GM19452 (cell line): ENCODE measurements at regions not wholly inside any gene's neighbourhood (a gene's known extent, or its start where the extent isn't known, plus 50 kb on each side); places are given as distances from the start of the nearest gene placed in this dataset.

Experiments used
- ATAC-seq: cut with Tn5 transposase; IDR thresholded peaks from one replicate; pipeline ENCODE4 v1.9.1; 2021; ENCODE audit not compliant: unreplicated experiment

- ATAC-seq, result no peak
These were observed 361.9 kb downstream of the CYRIA start for GRCh38 chr2:16303761-16304160.

GRCh38 chr2:16303273-16303577 lies 362.4 kb downstream of the CYRIA start:
- no peak for ATAC-seq

DNA sequence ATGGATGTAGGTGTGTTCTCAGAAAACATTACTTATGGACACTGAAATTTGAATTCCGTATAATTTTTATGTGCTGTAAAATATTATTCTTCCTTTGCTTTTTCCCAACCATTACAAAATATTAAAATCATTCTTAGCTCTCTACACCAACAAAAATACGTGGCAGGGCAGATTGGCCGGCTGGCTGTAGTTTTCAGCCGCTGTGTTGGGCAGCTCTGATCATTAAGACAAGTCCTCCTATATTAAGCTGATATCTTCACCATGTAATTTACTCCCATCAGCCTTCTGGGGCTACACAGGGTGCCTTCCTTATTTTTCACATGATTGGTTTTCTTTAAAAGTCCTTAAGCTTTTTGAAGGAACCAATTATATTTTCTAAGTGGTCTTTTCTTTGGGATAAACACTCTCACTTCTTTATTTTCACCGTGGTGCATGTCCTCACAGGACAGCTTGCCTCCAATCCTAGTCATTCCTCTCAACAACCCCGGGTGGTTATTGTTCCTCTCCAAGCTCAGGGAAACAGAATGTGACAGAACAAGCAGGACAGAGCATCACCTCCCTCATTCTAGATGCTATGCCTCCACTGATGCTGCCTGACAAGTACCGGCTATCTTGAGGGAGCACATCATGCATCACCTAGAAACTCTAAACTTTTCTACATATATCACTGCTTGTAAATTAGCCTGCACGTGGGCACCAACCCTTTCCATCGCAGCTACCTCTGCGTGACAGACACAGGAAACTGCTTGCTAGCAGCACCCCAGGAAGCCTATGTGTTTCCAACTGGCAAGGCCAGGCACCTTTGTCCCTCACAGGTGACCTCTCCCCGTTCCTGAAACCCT lies 362.3 kb downstream of the MYCN start:
- ATAC-seq, result no peak

DNA sequence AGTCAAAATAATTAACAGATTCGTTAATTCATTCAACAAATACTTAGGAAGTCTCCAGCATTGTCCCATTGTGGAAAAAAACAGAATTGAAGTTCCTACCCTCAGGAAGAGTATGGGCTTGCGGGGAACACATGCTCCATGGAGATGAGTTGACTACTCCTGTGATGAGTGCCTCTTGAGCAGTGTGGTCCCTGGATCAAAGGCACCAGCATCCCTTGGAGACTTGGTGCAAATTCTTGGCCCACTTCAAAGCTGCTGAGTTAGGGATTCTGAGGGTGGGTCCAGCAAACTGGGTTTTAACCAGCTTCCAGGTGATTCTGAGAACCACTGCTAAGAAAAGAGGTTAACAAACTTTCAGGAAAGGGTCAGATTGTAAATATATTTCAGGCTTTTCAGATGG lies 361.6 kb downstream of the MYCN start:
- ATAC-seq, result no peak

GRCh38 chr2:16298866-16299265 lies 358.5 kb downstream of the MYCN start:
- no peak for ATAC-seq

- ATAC-seq, result no peak
These were observed 356.2 kb downstream of the MYCN start for GRCh38 chr2:16296331-16297250.

- no peak for ATAC-seq
These were observed 355.6 kb downstream of the MYCN start for GRCh38 chr2:16296038-16296290.

DNA sequence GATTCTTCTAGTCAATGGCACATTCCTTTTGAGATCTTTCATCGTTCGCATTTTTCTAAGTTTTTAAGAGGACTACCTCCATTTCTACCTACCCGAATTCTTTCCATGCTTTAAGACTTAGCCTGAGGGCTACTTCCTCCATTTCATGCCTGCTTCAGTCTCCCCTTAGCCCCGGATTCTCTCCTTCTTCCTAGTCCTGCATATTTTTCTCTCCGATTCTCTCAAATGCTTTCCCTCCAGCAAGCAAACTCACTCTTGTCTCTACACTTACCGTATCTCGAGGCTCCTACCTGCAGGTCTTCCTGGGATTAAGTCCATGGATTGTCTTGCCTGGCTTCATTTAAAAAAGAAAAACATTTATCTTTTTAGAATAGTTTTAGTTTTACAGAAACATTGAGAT lies 354.4 kb downstream of the MYCN start:
- ATAC-seq, result no peak

- no peak for ATAC-seq
These were observed 353.5 kb downstream of the MYCN start for GRCh38 chr2:16293871-16294270.

DNA sequence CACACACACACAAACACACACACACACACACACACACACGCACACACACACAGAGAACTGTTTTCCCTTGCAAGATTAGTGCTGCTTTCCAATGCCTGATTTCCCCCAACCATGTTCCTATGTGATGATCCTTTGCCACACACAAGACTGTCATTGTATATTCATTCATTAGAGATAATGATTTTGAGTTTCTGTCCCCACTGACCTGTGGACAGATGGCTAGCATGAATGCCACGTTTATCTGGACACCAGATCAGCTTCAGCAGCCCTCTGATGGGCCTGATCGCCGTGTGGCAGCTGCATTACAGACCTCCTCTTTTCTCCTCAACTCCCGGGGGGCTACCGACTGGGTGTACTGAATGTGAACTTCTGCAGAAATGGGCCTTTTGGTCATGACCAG lies 353.0 kb downstream of the MYCN start:
- ATAC-seq, result no peak

GRCh38 chr2:16291731-16292550 lies 351.6 kb downstream of the MYCN start:
- no peak for ATAC-seq

- ATAC-seq, result no peak
These were observed 350.9 kb downstream of the MYCN start for GRCh38 chr2:16291226-16291625.

GRCh38 chr2:16290311-16291020 lies 350.1 kb downstream of the MYCN start:
- no peak for ATAC-seq

DNA sequence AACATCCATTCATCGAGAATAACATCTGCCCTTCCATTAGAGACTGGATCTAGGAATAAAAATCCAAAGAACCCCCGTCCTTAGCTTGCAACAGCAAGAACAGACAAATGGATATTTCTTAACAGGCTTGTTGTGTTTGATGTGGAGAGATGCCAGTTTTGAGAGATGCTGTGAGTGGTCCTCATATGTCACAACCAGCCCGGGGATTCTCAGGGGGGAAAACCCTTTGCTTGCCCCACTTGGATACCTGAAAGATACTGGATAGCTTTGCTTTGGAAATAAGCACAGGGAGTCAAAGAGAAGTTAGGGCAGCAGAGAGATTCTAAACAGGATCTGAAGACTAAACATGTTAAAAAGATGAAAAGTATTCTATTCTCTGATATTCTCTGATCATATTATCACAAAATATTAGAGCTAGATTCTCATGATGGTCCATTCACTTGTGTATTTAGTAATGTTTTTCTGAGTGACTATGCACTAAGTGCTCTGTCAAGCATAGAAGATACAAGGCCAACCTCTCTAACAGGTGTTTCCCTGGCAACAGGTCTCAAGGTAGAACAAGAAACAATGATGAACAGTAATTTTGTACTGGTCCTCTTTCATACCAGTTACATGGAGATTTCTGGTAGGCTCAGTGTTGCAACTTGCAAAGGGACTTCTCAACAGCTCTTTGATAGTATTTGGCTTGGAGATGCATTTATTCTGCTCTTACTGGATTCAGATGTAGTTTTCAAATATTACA lies 348.2 kb downstream of the MYCN start:
- ATAC-seq, result no peak

- ATAC-seq, result no peak
These were observed 347.5 kb downstream of the MYCN start for GRCh38 chr2:16287831-16288230.

DNA sequence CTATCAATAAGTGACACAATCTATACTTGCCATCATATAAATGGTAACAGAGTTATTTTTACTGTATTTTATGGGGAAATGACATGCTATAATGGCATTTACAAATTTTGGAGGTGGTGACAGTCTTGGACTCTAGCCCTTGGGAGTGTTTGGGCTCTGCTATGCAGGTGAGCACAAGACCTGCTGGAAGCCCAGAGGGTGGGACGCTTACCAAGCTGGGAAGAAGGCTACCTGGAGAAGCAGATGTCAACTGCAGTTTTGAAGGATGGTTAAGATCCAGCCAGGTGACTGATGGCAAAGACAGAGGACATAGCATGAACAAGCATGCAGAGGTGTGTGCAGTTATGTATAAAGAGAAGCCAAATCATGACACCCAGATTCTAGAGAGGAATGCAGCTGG lies 346.9 kb downstream of the MYCN start:
- no peak for ATAC-seq

DNA sequence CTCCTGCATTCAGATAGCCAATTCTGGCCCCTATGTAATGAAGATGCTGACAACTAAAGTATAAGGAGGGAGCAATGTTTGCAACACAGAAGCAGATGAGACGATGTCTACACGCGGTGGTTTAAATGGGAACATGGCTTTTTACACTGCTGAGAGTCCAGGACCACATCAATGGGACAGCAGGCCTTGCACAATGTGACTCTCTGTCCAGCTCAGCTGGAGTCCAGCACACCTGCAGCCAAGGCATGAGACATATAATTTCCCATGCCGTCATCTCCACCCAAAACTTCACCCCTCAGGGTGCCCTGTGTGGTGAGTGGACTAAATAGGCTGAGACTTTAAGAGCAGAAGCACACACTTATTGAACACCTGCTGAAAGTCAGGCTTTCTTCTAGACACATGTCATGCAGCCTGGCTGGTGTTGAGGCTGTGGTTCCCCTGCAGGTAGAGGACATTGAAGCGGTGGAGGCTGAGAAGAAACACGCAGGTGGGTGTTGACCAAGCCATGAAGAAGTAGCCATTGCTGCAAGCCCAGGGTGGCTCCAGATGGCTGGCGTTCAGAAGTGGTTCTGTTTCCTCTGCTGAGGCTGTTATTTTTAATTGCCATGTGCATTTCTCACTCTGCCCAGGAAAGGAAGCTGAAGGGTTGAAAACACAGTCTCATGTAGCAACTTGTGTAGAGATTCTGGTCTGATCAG lies 345.6 kb downstream of the MYCN start:
- no peak for ATAC-seq

DNA sequence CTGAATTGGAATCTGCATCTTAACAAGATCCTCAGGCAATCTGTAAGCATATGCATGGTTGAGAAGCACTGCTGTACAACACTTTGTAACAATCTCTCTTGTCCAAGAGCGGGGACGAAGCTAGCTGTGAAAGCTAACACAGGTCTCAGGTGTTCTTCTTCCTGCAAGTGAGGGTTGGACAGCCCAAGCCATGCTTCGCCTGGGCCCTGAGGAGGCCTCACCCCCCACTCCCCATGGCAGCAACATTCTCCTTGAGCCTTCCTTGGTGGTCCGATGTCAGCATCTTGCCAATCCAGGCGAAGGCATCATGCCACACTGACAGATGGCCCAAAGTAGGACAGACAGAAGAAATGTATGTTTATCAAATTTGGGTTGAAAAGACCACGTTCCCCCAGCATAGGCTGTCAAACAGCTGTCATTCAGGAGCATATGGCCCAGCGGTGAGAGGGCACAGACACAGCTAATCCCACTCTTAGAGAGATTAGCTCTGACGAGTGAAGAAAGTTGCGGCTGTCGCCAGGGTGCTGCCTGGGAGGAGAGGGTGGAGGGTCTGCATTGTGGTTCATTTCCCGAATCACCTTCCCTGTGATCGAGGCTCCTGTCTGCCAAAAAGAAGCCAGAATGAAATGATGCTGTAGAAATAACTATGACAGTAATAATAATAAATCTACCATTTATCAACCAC lies 344.7 kb downstream of the MYCN start:
- no peak for ATAC-seq
